PFSK-1 (cell line): ENCODE measurements at regions not wholly inside any gene's neighbourhood (a gene's known extent, or its start where the extent isn't known, plus 50 kb on each side); places are given as distances from the start of the nearest gene placed in this dataset.

ENCODE experiments used
- FOXP2 ChIP-seq: optimal IDR thresholded peaks from 2 replicates; pipeline ENCODE3; 2011; ENCODE audit warnings: borderline replicate concordance, control low read depth, inconsistent platforms; ENCODE audit not compliant: insufficient read depth; ENCODE audit errors: extremely low read length, extremely low read depth
- POLR2AphosphoS5 ChIP-seq: IDR thresholded peaks from 2 replicates; pipeline ENCODE4 v1.6.1; 2012; ENCODE audit warnings: low read depth, mild to moderate bottlenecking, control low read depth, low read length, moderate library complexity
- SIN3A ChIP-seq: IDR thresholded peaks from 2 replicates; pipeline ENCODE4 v1.6.1; 2012; ENCODE audit warnings: mild to moderate bottlenecking, low read length, moderate library complexity, borderline replicate concordance; ENCODE audit not compliant: insufficient read depth
- TAF1 ChIP-seq: IDR thresholded peaks from 2 replicates; pipeline ENCODE4 v1.6.1; 2012; ENCODE audit warnings: low read length, control low read depth, borderline replicate concordance; ENCODE audit not compliant: insufficient read depth
- TF ChIP-seq, protein P1 (sequence below), 2 experiments: IDR thresholded peaks; 2 replicates each; pipeline versions ENCODE4 v1.6.1 to v1.8.0; 2011 to 2012; ENCODE audit warnings: low read depth in 2 of 2, low read length in 2 of 2, control low read depth in 1 of 2, inconsistent platforms in 1 of 2, mild to moderate bottlenecking in 1 of 2, moderate library complexity in 1 of 2; ENCODE audit not compliant: insufficient read depth in 1 of 2

DNA sequence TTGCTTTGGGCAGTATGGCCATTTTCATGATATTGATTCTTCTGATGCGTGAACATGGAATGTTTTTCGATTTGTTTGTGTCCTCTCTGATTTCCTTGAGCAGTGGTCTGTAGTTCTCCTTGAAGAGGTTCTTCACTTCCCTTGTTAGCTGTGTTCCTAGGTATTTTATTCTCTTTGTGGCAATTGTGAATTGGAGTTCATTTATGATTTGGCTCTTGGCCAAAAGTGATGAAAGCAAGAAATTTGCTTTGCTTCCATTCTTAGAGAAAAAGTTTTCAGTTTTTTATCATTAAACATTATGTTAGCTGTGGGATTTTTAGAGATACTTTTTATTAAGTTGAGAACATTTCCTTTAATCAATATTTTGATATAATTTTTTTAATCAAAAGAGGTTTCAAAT is 203.5 kb downstream of the TAF11L14 start:
- TF ChIP-seq, protein P1, sequence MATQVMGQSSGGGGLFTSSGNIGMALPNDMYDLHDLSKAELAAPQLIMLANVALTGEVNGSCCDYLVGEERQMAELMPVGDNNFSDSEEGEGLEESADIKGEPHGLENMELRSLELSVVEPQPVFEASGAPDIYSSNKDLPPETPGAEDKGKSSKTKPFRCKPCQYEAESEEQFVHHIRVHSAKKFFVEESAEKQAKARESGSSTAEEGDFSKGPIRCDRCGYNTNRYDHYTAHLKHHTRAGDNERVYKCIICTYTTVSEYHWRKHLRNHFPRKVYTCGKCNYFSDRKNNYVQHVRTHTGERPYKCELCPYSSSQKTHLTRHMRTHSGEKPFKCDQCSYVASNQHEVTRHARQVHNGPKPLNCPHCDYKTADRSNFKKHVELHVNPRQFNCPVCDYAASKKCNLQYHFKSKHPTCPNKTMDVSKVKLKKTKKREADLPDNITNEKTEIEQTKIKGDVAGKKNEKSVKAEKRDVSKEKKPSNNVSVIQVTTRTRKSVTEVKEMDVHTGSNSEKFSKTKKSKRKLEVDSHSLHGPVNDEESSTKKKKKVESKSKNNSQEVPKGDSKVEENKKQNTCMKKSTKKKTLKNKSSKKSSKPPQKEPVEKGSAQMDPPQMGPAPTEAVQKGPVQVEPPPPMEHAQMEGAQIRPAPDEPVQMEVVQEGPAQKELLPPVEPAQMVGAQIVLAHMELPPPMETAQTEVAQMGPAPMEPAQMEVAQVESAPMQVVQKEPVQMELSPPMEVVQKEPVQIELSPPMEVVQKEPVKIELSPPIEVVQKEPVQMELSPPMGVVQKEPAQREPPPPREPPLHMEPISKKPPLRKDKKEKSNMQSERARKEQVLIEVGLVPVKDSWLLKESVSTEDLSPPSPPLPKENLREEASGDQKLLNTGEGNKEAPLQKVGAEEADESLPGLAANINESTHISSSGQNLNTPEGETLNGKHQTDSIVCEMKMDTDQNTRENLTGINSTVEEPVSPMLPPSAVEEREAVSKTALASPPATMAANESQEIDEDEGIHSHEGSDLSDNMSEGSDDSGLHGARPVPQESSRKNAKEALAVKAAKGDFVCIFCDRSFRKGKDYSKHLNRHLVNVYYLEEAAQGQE (IDR thresholded peaks at IDR 0.05; ENCODE audit: insufficient read depth in 1 of 2, low read depth in 2 of 2, low read length in 2 of 2), result no peak
- no peak for TF ChIP-seq POLR2AphosphoS5
- TF ChIP-seq SIN3A, result no peak
- no peak for TF ChIP-seq TAF1
- no peak for TF ChIP-seq FOXP2

DNA sequence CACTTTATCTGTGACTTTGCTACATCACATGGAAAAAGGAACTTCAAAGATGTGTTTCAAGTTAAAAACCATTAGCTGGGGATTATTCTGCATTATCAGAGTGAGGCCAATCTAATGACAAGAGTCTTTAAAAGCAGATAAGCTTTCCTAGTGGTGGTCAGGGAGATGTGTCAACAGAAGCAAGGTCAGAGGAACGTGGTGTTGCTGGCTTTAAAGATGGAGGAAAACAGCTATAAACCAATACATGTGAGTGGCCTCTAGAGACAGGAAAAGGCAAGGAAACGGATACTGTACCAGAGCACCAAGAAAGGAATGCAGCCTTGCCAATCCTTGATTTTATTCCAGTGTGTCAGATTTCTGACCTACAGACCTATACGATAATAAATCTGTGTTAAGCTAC is 204.2 kb downstream of the TAF11L14 start:
- no peak for TF ChIP-seq FOXP2
- TF ChIP-seq TAF1, result no peak
- TF ChIP-seq SIN3A, result no peak
- TF ChIP-seq POLR2AphosphoS5, result no peak
- TF ChIP-seq, protein P1 (IDR thresholded peaks at IDR 0.05; ENCODE audit: insufficient read depth in 1 of 2, low read depth in 2 of 2, low read length in 2 of 2), result no peak

DNA sequence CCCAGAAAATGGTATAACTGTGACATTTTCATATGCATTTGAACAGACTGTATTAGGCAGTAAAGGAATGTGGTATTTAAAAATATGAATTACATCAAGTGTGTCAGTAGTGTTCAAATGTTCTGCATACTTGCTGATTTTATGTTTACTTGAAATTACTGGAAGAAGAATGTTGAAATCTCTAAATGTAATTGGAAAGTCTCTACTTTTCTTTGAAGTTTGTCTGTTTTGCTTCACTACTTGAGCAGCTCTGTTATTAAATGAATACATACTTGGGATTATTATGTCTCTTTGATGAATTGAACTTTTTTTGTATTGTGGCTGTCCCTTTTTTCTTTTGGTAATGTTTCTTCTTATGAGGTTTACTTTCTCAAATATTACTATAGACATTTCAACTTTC is 205.6 kb downstream of the TAF11L14 start:
- no peak for TF ChIP-seq SIN3A
- no peak for TF ChIP-seq POLR2AphosphoS5
- no peak for TF ChIP-seq FOXP2
- TF ChIP-seq, protein P1 (IDR thresholded peaks at IDR 0.05; ENCODE audit: insufficient read depth in 1 of 2, low read depth in 2 of 2, low read length in 2 of 2), result no peak
- no peak for TF ChIP-seq TAF1

DNA sequence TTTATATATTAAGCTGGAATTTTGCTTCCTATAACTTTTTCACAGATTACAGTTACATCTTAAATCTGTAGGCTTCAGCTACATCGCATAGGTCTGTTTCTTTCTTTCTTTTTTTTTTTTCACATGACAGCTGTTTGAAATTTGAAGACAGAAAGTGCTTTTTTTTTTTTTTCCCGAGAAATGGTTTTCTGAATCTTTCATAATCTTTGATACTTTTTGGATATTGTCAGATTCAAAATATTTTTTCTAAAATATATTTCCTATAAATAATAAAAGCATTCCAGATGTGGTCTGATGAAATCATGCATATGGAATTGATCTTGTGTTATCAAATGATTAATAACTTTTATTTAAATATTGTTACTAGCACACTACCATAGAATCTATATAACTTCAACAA is 212.2 kb downstream of the TAF11L14 start:
- no peak for TF ChIP-seq FOXP2
- no peak for TF ChIP-seq TAF1
- TF ChIP-seq, protein P1 (IDR thresholded peaks at IDR 0.05; ENCODE audit: insufficient read depth in 1 of 2, low read depth in 2 of 2, low read length in 2 of 2), result no peak
- no peak for TF ChIP-seq SIN3A
- TF ChIP-seq POLR2AphosphoS5, result no peak

DNA sequence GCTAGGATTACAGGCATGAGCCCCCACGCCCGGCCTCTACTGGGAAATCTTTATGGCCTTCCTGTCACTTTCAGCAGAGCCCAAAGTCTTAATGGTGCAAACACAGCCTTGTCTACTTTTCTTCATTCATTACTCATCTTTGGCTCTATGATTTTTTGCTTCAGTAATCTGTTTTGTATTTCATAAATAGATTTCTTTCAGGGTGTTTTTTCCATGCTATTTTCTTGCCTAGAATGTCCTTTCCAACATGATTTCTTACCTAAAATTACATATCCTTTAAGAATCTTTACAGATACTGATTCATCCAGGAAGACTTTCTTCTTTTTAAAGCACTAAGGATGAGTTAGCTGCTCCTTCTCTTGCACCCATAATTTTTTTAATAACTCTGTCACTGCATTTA is 213.0 kb downstream of the TAF11L14 start:
- TF ChIP-seq, protein P1 (IDR thresholded peaks at IDR 0.05; ENCODE audit: insufficient read depth in 1 of 2, low read depth in 2 of 2, low read length in 2 of 2), result no peak
- TF ChIP-seq TAF1, result no peak
